ENCODE measurements at regions not wholly inside any gene's neighbourhood (a gene's known extent, or its start where the extent isn't known, plus 50 kb on each side); places are given as distances from the start of the nearest gene placed in this dataset.
A peak's percentile ranks its signal among the peaks of the same experiment; 100 is the strongest.
"Not testable (repeated sequence)": the region's sequence is repeated elsewhere in the genome, so short reads cannot be mapped to it uniquely, and the experiment has no call there.

GRCh38 chr10:35933491-35933890 is 291.4 kb upstream of the FZD8 start:
- H3K9ac ChIP-seq (ENCODE audit: low read length), result no peak overlapping the region
- no peak overlapping the region for H2AFZ ChIP-seq (ENCODE audit: low read length)
- no peak for DNase-seq
- H3K4me2 ChIP-seq (ENCODE audit: low read depth, low read length), result no peak overlapping the region
- H4K20me1 ChIP-seq (ENCODE audit: insufficient read depth, low read length), result no peaks in the 10 kb centered on the region
- no peaks in the 10 kb centered on the region for H3K9me3 ChIP-seq (replicated peaks; ENCODE audit: insufficient read depth, low read length)
- no peaks in the 10 kb centered on the region for H3K79me2 ChIP-seq (ENCODE audit: low read length)
- H3K27me3 ChIP-seq (replicated peaks; ENCODE audit: insufficient read depth, low read length), result no peaks in the 10 kb centered on the region
- H3K27ac ChIP-seq (ENCODE audit: low read length), result no peak overlapping the region
- H3K36me3 ChIP-seq (replicated peaks; ENCODE audit: insufficient read depth, low read length), result no peaks in the 10 kb centered on the region
- TF ChIP-seq CTCF (IDR thresholded peaks at IDR 0.05; ENCODE audit: low read length) (no peak), EZH2phosphoT487 (IDR thresholded peaks at IDR 0.05; ENCODE audit: low read length) (no peak), EZH2 (optimal IDR thresholded peaks at IDR 0.05; ENCODE audit: low read depth, low read length) (no peak)
- no peaks in the 10 kb centered on the region for H3K9me2 ChIP-seq (replicated peaks; ENCODE audit: insufficient read depth, low read length)
- H3K4me3 ChIP-seq (ENCODE audit: low read length), result no peak overlapping the region
- H3F3A ChIP-seq (ENCODE audit: insufficient read depth, low read length), result no peaks in the 10 kb centered on the region
- H3K4me1 ChIP-seq (ENCODE audit: low read length), result no peaks in the 10 kb centered on the region

- not testable (repeated sequence) for H3K9ac ChIP-seq (ENCODE audit: low read length); H3K4me1 ChIP-seq (ENCODE audit: low read length)
These were observed 287.9 kb upstream of the FZD8 start for GRCh38 chr10:35929962-35930361.

GRCh38 chr10:35928748-35929147 is 286.7 kb upstream of the FZD8 start:
- H3K9me2 ChIP-seq (replicated peaks; ENCODE audit: insufficient read depth, low read length), result no peaks in the 10 kb centered on the region
- H3K4me2 ChIP-seq (ENCODE audit: low read depth, low read length), result no peak overlapping the region
- H3K36me3 ChIP-seq (replicated peaks; ENCODE audit: insufficient read depth, low read length), result no peaks in the 10 kb centered on the region
- H3F3A ChIP-seq (ENCODE audit: insufficient read depth, low read length), result no peaks in the 10 kb centered on the region
- H3K9ac ChIP-seq (ENCODE audit: low read length), result no peak overlapping the region
- no peaks in the 10 kb centered on the region for H3K9me3 ChIP-seq (replicated peaks; ENCODE audit: insufficient read depth, low read length)
- no peak overlapping the region for H3K4me3 ChIP-seq (ENCODE audit: low read length)
- TF ChIP-seq CTCF (IDR thresholded peaks at IDR 0.05; ENCODE audit: low read length), result no peak
- TF ChIP-seq EZH2phosphoT487 (IDR thresholded peaks at IDR 0.05; ENCODE audit: low read length), result no peak
- no peak for TF ChIP-seq EZH2 (optimal IDR thresholded peaks at IDR 0.05; ENCODE audit: low read depth, low read length)
- H3K27ac ChIP-seq (ENCODE audit: low read length), result no peak overlapping the region
- H2AFZ ChIP-seq (ENCODE audit: low read length), result no peak overlapping the region
- H3K79me2 ChIP-seq (ENCODE audit: low read length), result no peaks in the 10 kb centered on the region
- no peaks in the 10 kb centered on the region for H3K4me1 ChIP-seq (ENCODE audit: low read length)
- no peaks in the 10 kb centered on the region for H3K27me3 ChIP-seq (replicated peaks; ENCODE audit: insufficient read depth, low read length)
- no peak for DNase-seq
- H4K20me1 ChIP-seq (ENCODE audit: insufficient read depth, low read length), result no peaks in the 10 kb centered on the region

More at GRCh38 chr10:35929962-35930361, 287.9 kb upstream of the FZD8 start:
- H3K27ac ChIP-seq (ENCODE audit: low read length); H3K36me3 ChIP-seq (replicated peaks; ENCODE audit: insufficient read depth, low read length); DNase-seq; H2AFZ ChIP-seq (ENCODE audit: low read length); H3F3A ChIP-seq (ENCODE audit: insufficient read depth, low read length); H3K4me3 ChIP-seq (ENCODE audit: low read length); H3K79me2 ChIP-seq (ENCODE audit: low read length); H3K9me3 ChIP-seq (replicated peaks; ENCODE audit: insufficient read depth, low read length); H3K9me2 ChIP-seq (replicated peaks; ENCODE audit: insufficient read depth, low read length); H3K4me2 ChIP-seq (ENCODE audit: low read depth, low read length); H3K27me3 ChIP-seq (replicated peaks; ENCODE audit: insufficient read depth, low read length); H4K20me1 ChIP-seq (ENCODE audit: insufficient read depth, low read length): not testable (repeated sequence)

GRCh38 chr10:35927990-35928488 is 285.9 kb upstream of the FZD8 start:
- TF ChIP-seq EZH2 (optimal IDR thresholded peaks at IDR 0.05; ENCODE audit: low read depth, low read length) (no peak), CTCF (IDR thresholded peaks at IDR 0.05; ENCODE audit: low read length) (no peak), EZH2phosphoT487 (IDR thresholded peaks at IDR 0.05; ENCODE audit: low read length) (no peak)
- peak; percentile 21 for DNase-seq
- no peaks in the 10 kb centered on the region for H3K4me1 ChIP-seq (ENCODE audit: low read length)

More at GRCh38 chr10:35927990-35928488, 285.9 kb upstream of the FZD8 start:
- no peaks in the 10 kb centered on the region for H3K9me3 ChIP-seq (replicated peaks; ENCODE audit: insufficient read depth, low read length)
- H3K4me2 ChIP-seq (ENCODE audit: low read depth, low read length), result no peak overlapping the region
- H3K4me3 ChIP-seq (ENCODE audit: low read length), result no peak overlapping the region
- H4K20me1 ChIP-seq (ENCODE audit: insufficient read depth, low read length), result no peaks in the 10 kb centered on the region
- no peaks in the 10 kb centered on the region for H3F3A ChIP-seq (ENCODE audit: insufficient read depth, low read length)
- no peak overlapping the region for H3K9ac ChIP-seq (ENCODE audit: low read length)
- H3K36me3 ChIP-seq (replicated peaks; ENCODE audit: insufficient read depth, low read length), result no peaks in the 10 kb centered on the region
- H3K27me3 ChIP-seq (replicated peaks; ENCODE audit: insufficient read depth, low read length), result no peaks in the 10 kb centered on the region
- H3K27ac ChIP-seq (ENCODE audit: low read length), result no peak overlapping the region
- no peaks in the 10 kb centered on the region for H3K79me2 ChIP-seq (ENCODE audit: low read length)
- no peak overlapping the region for H2AFZ ChIP-seq (ENCODE audit: low read length)
- no peaks in the 10 kb centered on the region for H3K9me2 ChIP-seq (replicated peaks; ENCODE audit: insufficient read depth, low read length)

Measured in MM.1S (cell line).